Liver (tissue), 3 donors: ENCODE measurements at regions not wholly inside any gene's neighbourhood (a gene's known extent, or its start where the extent isn't known, plus 50 kb on each side); places are given as distances from the start of the nearest gene placed in this dataset.

ENCODE experiments used
- JUND ChIP-seq, 2 donors: IDR thresholded peaks; 2 replicates each; pipeline ENCODE4 v1.6.1; 2016; ENCODE audit warnings: antibody characterized with exemption in 2 of 2
- SP1 ChIP-seq: IDR thresholded peaks from 2 replicates; pipeline ENCODE4 v1.6.1; 2018; ENCODE audit warnings: antibody characterized with exemption, mild to moderate bottlenecking
- TF ChIP-seq, protein P1 (sequence below): fragments of 150-350 bp; IDR thresholded peaks from 2 replicates; pipeline ENCODE4 v1.5.1; 2017; ENCODE audit warnings: improper control_type of control experiment, low read depth, low read length; ENCODE audit not compliant: missing input control
- donor health status: healthy.
- donor health status: healthy.

DNA sequence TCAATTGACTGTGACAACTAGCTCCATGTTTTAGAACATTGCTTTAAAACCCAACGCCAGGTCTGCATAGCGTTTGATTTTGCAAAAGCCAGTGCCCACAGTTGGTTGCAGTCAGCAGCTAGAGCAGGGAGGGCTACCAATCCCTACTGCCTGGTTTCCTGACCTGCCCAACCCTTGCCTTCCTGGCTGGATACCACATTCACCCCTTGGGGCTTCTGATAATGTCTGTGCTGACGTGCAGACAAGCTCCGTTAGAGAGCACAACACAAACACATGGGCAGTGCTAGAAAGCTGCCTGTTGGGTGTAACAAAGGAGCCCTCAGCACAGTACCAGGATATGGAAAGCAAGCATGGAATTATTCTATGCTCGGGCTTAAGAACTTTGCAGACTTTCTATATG is 71.4 kb upstream of the THSD7B start:
- TF ChIP-seq, protein P1, sequence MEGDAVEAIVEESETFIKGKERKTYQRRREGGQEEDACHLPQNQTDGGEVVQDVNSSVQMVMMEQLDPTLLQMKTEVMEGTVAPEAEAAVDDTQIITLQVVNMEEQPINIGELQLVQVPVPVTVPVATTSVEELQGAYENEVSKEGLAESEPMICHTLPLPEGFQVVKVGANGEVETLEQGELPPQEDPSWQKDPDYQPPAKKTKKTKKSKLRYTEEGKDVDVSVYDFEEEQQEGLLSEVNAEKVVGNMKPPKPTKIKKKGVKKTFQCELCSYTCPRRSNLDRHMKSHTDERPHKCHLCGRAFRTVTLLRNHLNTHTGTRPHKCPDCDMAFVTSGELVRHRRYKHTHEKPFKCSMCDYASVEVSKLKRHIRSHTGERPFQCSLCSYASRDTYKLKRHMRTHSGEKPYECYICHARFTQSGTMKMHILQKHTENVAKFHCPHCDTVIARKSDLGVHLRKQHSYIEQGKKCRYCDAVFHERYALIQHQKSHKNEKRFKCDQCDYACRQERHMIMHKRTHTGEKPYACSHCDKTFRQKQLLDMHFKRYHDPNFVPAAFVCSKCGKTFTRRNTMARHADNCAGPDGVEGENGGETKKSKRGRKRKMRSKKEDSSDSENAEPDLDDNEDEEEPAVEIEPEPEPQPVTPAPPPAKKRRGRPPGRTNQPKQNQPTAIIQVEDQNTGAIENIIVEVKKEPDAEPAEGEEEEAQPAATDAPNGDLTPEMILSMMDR = no peak
- TF ChIP-seq SP1 (no peak), JUND (IDR thresholded peaks at IDR 0.05) (no peak)
